Endothelial cell of umbilical vein (primary cell): ENCODE measurements at regions not wholly inside any gene's neighbourhood (a gene's known extent, or its start where the extent isn't known, plus 50 kb on each side); places are given as distances from the start of the nearest gene placed in this dataset.

ENCODE experiments used
- BruUV-seq: library from RNA; stranded (reverse); fragments of 400-500 nt; replicated peaks from 2 replicates; lab custom pipeline; 2021; lab: Mats Ljungman, UMichigan
- CTCF ChIA-PET: fragments of 300-600, 350-600 bp; sonication (Branson Sonifier 250); formaldehyde crosslinking; loops from one replicate; lab custom pipeline; 2021; ENCODE audit warnings: antibody characterized with exemption, inconsistent platforms; lab: Charles Lee
- POLR2A ChIA-PET: fragments of 300-600, 350-600 bp; sonication (Branson Sonifier 250); formaldehyde crosslinking; loops from one replicate; lab custom pipeline; 2021; ENCODE audit warnings: antibody characterized with exemption, inconsistent platforms; lab: Charles Lee
- DNase-seq: peaks from one replicate; pipeline ENCODE4 v3.0.0-alpha.2; 2011; ENCODE audit warnings: low read depth, low spot score
- FAIRE-seq: peaks from 2 replicates; lab custom pipeline; 2011; peaks lifted over from hg19 to GRCh38; lab: Jason Lieb, UNC
- H2AFZ ChIP-seq: 2 replicates; pipeline ENCODE4 v1.6.0; 2012; ENCODE audit warnings: low read depth, low read length, control low read depth, inconsistent platforms
- H3K27ac ChIP-seq: 2 replicates; pipeline ENCODE4 v1.5.1; 2011; ENCODE audit warnings: low read depth, mild to moderate bottlenecking, control low read depth, low read length, moderate library complexity; ENCODE audit not compliant: insufficient read depth
- H3K27me3 ChIP-seq, 2 experiments: 2 replicates each; pipeline versions ENCODE4 v1.6.0 to v1.6.1; 2011; ENCODE audit warnings: low read length in 2 of 2, mixed read lengths in 1 of 2; ENCODE audit not compliant: control insufficient read depth in 2 of 2, insufficient read depth in 2 of 2
- H3K36me3 ChIP-seq, 2 experiments: 2 replicates in 1 of 2; 3 replicates in 1 of 2; pipeline ENCODE4 v1.5.1; 2011; ENCODE audit warnings: low read length in 2 of 2, mild to moderate bottlenecking in 1 of 2, moderate library complexity in 1 of 2; ENCODE audit not compliant: control insufficient read depth in 2 of 2, insufficient read depth in 2 of 2; ENCODE audit errors: extremely low read depth in 1 of 2
- H3K4me1 ChIP-seq: 3 replicates; pipeline ENCODE4 v1.5.1; 2011; ENCODE audit warnings: mild to moderate bottlenecking, low read length; ENCODE audit not compliant: control insufficient read depth, insufficient read depth; ENCODE audit errors: extremely low read depth
- H3K4me2 ChIP-seq: 2 replicates; pipeline ENCODE4 v1.6.1; 2011; ENCODE audit warnings: low read length, control low read depth, mixed read lengths; ENCODE audit not compliant: insufficient read depth
- H3K4me3 ChIP-seq, 3 experiments: fragments of 200-600 bp in 1 of 3; sonication (generic), shearing (Covaris generic) in 1 of 3; replicated peaks in 1 of 3; 2 replicates each; pipeline ENCODE4 v1.5.1; 2011 to 2016; ENCODE audit warnings: control low read depth in 3 of 3, low read length in 3 of 3, mild to moderate bottlenecking in 2 of 3, inconsistent platforms in 1 of 3, low read depth in 1 of 3, moderate library complexity in 1 of 3; ENCODE audit not compliant: insufficient read depth in 1 of 3
- H3K79me2 ChIP-seq: 2 replicates; pipeline ENCODE4 v1.6.0; 2012; ENCODE audit warnings: low read length, inconsistent platforms; ENCODE audit not compliant: control insufficient read depth, insufficient read depth
- H3K9ac ChIP-seq: replicated peaks from 2 replicates; pipeline ENCODE3; 2011; ENCODE audit warnings: low read length, control low read depth; ENCODE audit not compliant: insufficient read depth; ENCODE audit errors: extremely low read depth
- H3K9me1 ChIP-seq: replicated peaks from 3 replicates; pipeline ENCODE4 v1.6.0; 2011; ENCODE audit warnings: mild to moderate bottlenecking, low read length; ENCODE audit not compliant: control insufficient read depth, insufficient read depth; ENCODE audit errors: extremely low read depth
- H3K9me3 ChIP-seq: replicated peaks from 2 replicates; pipeline ENCODE4 v1.5.1; 2012; ENCODE audit warnings: low read length, inconsistent platforms; ENCODE audit not compliant: control insufficient read depth, insufficient read depth
- H4K20me1 ChIP-seq: replicated peaks from 2 replicates; pipeline ENCODE3; 2011; ENCODE audit warnings: mild to moderate bottlenecking, low read length; ENCODE audit not compliant: control insufficient read depth, insufficient read depth; ENCODE audit errors: extremely low read depth
- CTCF ChIP-seq, 2 donors: IDR thresholded peaks; 1 replicate in 1 of 2; 2 replicates in 1 of 2; pipeline ENCODE4 v1.5.1; 2011; ENCODE audit warnings: low read length in 2 of 2, mild to moderate bottlenecking in 2 of 2, moderate library complexity in 2 of 2, control low read depth in 1 of 2, inconsistent platforms in 1 of 2, low read depth in 1 of 2; ENCODE audit not compliant: insufficient read depth in 1 of 2; ENCODE audit errors: extremely low read depth in 1 of 2
- EZH2 ChIP-seq: IDR thresholded peaks from 2 replicates; pipeline ENCODE4 v1.6.1; 2012; ENCODE audit warnings: borderline replicate concordance, low read depth, mild to moderate bottlenecking, moderate library complexity, low read length, inconsistent platforms; ENCODE audit not compliant: severe bottlenecking
- FOS ChIP-seq: IDR thresholded peaks from 2 replicates; pipeline ENCODE4 v1.6.1; 2011; ENCODE audit warnings: mild to moderate bottlenecking, low read length, moderate library complexity, borderline replicate concordance; ENCODE audit not compliant: insufficient read depth
- GATA2 ChIP-seq: IDR thresholded peaks from 2 replicates; pipeline ENCODE4 v1.7.0; 2011; ENCODE audit warnings: low read depth, mild to moderate bottlenecking, moderate library complexity, mixed read lengths, low read length; ENCODE audit not compliant: insufficient read length, insufficient read depth
- JUN ChIP-seq: IDR thresholded peaks from 2 replicates; pipeline ENCODE4 v1.6.1; 2011; ENCODE audit warnings: borderline replicate concordance, low read depth; ENCODE audit not compliant: insufficient read length, insufficient read depth
- MYC ChIP-seq: IDR thresholded peaks from one replicate; pipeline ENCODE4 v1.6.1; 2011; ENCODE audit warnings: mild to moderate bottlenecking, low read depth, low read length
- POLR2A ChIP-seq: IDR thresholded peaks from 2 replicates; pipeline ENCODE4 v1.6.1; 2012; ENCODE audit warnings: low read depth, mild to moderate bottlenecking, control low read depth, low read length
- POLR2AphosphoS5 ChIP-seq: IDR thresholded peaks from 2 replicates; pipeline ENCODE4 v1.6.1; 2012; ENCODE audit warnings: low read depth, mild to moderate bottlenecking, control low read depth, low read length, moderate library complexity; ENCODE audit not compliant: insufficient read depth
- dilution Hi-C: fragments of 300-500 bp; cut with MboI; formaldehyde crosslinking; loops from one replicate; pipeline ENCODE4 v1.15.0; 2019; ENCODE audit warnings: low sequenced_read_pairs; ENCODE audit not compliant: extremely low pct_ligation_motif_present
- intact Hi-C: fragments of 100-400 bp; cut with micrococcal nuclease; formaldehyde crosslinking; loops from one replicate; pipeline ENCODE4 v1.10.0; 2022
- TF ChIP-seq, protein P1 (sequence below): IDR thresholded peaks from 2 replicates; pipeline ENCODE4 v1.6.1; 2011; ENCODE audit not compliant: insufficient read depth, insufficient read length

DNA sequence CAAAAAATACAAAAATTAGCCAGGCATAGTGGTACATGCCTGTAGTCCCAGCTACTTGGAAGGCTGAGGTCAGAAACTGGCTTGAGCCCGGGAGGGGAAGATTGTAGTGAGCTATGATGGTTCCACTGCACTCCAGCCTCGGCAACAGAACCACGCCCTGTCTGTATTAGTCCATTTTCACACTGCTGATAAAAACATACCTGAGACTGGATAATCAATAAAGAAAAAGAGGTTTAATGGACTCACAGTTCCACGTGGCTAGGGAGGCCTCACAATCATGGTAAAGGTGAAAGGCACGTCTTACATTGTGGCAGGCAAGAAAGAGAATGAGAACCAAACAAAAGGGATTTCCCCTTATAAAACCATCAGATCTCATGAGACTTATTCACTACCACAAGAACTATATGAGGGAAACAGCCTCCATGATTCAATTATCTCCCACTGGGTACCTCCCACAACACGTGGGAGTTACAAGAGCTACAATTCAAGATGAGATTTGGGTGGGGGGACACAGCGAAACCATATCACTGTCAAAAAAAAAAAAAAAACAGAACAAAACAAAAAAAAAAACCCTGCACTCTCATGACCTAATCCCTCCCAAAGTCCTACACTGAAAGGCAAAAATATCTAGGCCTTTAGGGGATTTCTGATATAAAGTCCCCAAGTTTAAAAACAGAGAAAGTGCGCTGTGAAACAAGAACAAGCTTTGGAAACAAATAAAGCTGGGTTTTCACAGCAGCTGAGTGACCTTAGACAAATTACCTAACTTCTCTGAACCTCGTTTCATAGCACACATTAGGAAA, 224.7 kb downstream of the IGSF11 start:
- intact Hi-C loops (no loop called here), dilution Hi-C loops (no loop called here)
- ChIA-PET POLR2A (no interaction called here), CTCF (interaction anchor here (0.7 kb wide), 1 partner anchor 25 kb away, joined by 3 read pairs; no protein-coding TSS in a partner anchor)
- FAIRE-seq (no peak), DNase-seq (no peak)
- no peaks in the 10 kb centered on the region for H3K27me3 ChIP-seq
- H3K4me1 ChIP-seq: no peaks in the 10 kb centered on the region
- H3K4me2 ChIP-seq: no peak overlapping the region
- no peak overlapping the region for H3K27ac ChIP-seq
- no peak overlapping the region for H2AFZ ChIP-seq
- H3K4me3 ChIP-seq: no peak overlapping the region
- TF ChIP-seq POLR2A: no peak
- no peak for TF ChIP-seq POLR2AphosphoS5
- no peak for TF ChIP-seq EZH2
- no peak for TF ChIP-seq JUN
- TF ChIP-seq, protein P1, sequence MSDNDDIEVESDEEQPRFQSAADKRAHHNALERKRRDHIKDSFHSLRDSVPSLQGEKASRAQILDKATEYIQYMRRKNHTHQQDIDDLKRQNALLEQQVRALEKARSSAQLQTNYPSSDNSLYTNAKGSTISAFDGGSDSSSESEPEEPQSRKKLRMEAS: no peak
- TF ChIP-seq GATA2: no peak
- TF ChIP-seq FOS: no peak
- no peak for TF ChIP-seq MYC
- no peak for TF ChIP-seq CTCF (IDR thresholded peaks at IDR 0.05; ENCODE audit: extremely low read depth in 1 of 2, insufficient read depth in 1 of 2, low read depth in 1 of 2, low read length in 2 of 2)
- H3K36me3 ChIP-seq: no peaks in the 10 kb centered on the region
- H4K20me1 ChIP-seq: no peaks in the 10 kb centered on the region
- no peaks in the 10 kb centered on the region for H3K9me1 ChIP-seq
- no TSS peak for BruUV-seq
- no peak overlapping the region for H3K9ac ChIP-seq
- H3K79me2 ChIP-seq: no peaks in the 10 kb centered on the region
- no peaks in the 10 kb centered on the region for H3K9me3 ChIP-seq
